SK-N-SH (cell line): ENCODE measurements at regions not wholly inside any gene's neighbourhood (a gene's known extent, or its start where the extent isn't known, plus 50 kb on each side); places are given as distances from the start of the nearest gene placed in this dataset.

Experiments used
- IRF3 ChIP-seq: fragments of 150-350 bp; IDR thresholded peaks from 2 replicates; pipeline ENCODE4 v1.6.1; 2016; ENCODE audit warnings: mild to moderate bottlenecking, low read depth, low read length
- REST ChIP-seq: IDR thresholded peaks from 2 replicates; pipeline ENCODE4 v1.6.1; 2012; ENCODE audit warnings: mild to moderate bottlenecking, low read depth, low read length, moderate library complexity
- RFX5 ChIP-seq: IDR thresholded peaks from 2 replicates; pipeline ENCODE4 v1.6.1; 2012; ENCODE audit warnings: mild to moderate bottlenecking, improper control_type of control experiment, low read length

- TF ChIP-seq IRF3 (no peak), RFX5 (no peak), REST (no peak)
Observed at GRCh38 chr5:171579976-171580411, 160.5 kb downstream of the FGF18 start.
